ENCODE measurements at regions not wholly inside any gene's neighbourhood (a gene's known extent, or its start where the extent isn't known, plus 50 kb on each side); places are given as distances from the start of the nearest gene placed in this dataset.

DNA sequence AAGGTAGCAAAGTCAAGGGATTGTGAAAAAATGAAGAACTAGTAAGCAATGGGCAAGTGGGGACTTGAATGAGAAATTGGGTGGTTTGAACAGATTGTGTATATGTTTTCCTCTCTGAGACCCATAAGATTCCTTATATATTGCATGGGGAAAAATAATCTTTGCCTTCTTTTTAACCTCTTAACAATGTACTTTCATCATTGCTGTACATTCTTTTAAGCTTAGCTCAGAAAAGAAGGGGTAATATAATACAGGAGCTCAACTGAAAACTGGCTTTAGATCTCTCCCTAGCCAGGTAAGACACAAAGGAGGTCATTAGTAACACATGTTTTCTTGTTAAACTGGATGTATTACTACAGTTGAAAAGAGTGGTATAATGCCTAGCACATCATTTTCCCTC, 287.2 kb downstream of the RNF144B start:
- no peak for DNase-seq

DNA sequence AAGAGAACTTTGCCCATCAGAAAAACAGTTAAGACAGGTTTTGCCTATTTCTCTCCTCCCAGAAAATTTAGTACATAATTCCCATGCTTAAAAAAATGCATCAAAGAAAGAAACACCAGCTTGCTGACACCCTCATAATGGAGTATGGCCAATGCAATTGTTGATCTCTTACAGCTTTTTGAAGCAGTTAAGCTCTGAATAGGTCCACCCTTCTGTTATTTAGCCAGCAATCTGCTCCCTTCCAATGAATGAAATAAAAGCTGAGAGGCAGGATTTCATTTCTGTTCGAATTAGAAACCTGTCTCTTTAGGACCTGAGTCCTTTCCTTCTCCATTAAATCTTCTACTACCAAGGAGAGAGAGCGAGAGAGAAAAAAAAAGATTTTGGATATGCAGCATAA, 288.7 kb downstream of the RNF144B start:
- no peak for DNase-seq

DNA sequence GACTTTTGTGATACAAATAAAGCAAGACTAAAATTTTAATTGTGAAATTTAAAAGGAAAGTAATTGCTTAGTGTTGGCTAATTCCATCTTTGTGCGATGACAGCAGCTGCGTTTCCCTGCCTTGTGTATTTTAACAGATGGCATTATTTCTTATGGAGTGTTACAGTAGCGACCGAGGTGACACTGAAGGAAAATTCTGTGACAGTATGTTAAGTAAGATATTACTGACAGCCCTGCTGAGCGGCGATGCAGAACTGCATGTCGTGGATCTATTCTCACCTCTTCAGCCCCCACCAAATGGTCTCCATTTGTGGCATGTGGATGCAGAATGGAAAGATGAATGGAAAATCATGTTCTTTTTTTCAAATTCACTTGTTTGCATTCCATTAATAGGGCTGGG, 289.4 kb downstream of the RNF144B start:
- no peak for DNase-seq

DNA sequence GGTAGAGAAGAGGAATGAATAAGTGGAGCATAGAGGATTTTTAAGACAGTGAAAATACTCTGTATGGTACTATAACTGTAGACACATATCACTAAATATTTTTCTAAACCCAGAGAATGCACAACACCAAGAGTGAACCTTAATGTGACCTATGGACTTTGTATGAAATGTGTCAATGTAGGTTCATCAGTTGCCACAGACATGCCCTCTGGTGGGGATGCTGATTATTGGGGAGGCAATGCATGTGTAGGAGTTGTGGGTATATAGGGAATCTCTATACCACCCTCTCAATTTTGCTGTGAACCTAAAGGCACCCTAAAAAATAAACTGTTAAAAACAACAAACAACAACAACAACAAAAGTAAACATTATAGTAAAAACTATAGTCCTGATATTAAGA, 293.7 kb downstream of the RNF144B start:
- DNase-seq = no peak

DNA sequence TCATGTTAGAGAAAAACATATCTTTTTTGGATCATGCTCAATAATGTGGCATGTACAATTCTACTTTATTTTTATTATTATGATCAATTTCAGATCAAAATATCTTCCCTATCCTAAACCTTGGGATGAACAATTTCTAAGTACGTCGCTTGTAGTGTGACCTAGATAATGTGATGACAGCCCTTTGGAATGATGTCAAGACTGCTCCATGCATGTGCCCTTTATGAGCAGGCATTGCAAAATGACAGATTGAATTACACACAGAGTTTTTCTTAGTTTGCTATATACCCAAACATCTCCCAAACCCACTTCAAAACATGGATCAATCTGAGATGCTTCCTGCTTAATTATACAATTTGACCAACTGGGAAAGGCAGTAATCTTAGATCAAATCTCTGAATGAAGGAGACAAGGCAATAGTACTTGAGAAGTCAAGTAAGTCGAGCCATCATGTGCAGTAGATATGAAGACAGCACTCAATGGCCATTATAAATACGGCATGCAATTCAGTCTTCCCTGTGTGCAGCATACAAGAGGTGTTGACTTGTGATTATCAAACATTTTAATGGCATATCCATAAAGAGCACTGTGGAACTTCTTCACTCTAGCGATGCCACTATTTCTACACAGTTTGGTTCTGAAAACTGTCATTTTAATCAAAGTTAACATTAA, 294.8 kb downstream of the RNF144B start:
- no peak for DNase-seq

DNA sequence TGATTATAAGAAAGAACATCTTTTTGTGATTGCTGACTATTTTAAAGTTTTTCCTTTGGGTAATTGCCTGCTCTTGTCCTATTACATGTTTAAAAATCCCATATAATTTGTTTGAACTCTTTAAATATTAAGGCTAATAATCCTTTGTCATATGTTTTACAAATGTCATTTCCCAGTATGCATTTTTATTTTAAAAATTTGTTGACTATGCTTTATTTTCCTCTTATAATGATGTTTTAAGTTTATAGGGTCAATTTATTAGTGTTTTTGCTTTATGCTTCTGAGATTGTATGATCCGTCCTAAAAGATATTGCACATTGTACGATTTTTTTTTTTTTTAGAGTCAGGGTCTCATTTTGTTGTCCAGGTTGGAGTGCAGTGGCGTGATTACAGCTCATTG, 297.2 kb downstream of the RNF144B start:
- DNase-seq = no peak

DNA sequence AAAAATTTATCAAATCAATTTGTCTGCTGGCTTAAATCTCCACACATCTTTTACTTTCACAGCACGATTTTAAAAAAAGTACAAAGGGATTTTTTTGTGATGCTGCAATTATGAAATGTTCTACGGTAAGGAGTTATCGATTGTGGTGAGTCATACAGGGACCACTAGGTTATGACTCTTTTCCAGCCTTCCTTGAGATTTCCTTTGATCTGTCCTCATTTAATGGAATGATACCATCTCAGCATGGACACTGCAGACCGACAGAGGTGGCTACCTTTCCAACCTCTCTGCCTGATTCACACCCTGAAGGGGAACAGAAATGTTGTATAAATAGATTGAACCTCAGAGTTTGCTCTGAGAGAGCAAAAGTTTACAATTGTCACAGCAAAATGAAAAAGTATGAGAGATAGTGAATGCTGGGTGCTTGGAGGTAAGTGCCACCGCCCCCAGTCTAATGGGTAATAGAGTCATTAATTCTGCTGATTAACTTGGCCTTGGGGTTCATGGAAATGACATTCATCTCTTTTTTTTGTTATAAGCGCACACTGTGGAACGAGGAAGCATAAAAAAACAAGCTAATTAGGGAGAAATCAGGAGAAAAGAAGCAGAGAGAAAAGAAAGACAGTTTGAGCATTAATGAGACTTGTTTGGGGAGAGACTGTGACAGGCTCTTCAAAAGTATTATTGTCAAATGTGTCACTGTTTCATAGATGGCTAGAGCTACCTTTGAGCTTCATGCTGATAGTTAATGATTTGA, 306.0 kb downstream of the RNF144B start:
- no peak for DNase-seq

DNA sequence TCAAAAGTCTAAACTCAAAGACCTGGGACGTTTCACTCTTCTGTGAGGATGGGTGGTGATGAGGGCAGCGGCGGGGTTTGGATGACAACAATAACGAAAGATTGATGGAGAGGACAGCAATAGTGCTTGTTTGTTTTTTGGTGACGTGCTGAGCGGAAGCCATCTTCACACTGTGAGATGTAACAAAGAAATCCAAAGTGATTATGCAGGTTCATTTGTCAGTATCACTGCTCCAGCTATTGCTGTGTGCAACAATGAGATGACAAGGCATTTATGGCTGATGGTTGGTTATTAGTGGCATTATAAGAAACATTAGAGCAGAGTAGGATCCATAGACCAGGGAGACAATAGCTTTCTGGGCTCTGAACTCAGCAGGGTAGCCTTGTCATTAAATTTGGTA, 306.7 kb downstream of the RNF144B start:
- DNase-seq = no peak

DNA sequence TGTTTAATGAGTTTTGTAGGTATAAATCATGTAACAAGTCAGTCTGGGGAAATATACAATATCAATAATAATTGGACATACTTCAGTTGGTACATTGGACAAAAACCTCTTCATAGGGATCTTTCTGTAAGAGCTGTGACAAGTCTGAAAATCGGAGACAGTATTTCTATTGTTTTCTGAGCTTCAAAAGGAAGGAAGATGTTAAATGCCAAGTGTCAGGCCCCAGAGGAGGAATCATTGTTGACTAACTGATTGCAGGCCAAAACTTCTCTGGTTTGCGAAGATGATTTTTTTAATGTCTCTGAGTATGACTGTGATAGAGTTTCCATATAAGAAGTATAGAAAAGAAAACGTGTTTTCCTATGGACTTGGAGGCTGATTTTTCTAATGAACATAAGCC, 316.4 kb downstream of the RNF144B start:
- no peak for DNase-seq

DNA sequence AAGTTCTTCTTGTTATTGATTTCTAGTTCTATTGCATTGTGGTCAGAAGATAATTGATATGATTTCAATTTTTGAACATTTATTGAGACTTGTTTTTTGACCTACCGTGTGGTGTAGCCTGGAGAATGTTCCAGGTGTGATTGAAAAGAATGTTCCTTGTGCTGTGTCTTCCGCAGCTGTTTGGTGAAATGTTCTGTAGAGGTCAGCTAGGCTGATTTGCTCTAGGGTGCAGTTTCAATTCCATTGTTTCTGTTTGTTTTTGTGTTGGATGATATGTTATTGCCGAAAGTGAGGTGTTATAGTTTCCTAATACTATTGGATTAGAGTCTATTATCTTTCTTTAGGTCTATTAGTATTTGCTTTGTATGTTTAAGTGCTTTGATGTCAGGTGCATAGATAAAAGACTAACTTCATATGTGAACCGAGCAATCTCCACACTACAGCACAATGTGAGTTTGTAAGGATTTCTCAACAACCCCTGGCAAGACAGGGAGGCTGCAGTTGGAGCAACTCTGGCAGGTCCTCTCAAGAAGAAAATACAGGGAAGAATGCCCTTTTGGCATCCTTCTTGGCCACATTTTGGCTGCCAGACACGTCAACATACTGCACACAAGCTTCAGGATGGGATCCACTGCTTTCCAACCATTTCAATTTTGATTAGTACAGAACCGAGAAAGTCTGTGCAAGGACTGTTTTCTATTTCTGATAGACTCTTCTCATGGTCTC, 320.7 kb downstream of the RNF144B start:
- DNase-seq = no peak

DNA sequence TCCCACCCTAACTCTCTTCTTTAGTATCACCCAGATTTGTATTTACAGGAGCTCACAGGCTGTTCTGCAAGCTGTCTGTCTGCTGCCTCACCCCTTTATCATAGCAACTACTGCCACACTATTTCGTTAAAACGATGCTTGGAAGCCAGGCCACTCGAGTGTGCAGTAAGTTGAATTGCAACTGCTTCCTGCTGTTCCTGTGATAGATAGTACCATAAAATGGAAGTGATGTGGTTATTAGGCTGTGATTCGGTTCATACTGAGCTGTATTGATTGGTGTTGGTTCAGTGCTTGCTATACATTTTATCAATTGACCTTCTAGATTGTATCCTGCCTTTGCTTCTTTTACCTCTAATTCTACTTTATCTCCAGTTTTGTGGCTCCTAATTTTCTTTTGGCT, 325.4 kb downstream of the RNF144B start:
- no peak for DNase-seq

DNA sequence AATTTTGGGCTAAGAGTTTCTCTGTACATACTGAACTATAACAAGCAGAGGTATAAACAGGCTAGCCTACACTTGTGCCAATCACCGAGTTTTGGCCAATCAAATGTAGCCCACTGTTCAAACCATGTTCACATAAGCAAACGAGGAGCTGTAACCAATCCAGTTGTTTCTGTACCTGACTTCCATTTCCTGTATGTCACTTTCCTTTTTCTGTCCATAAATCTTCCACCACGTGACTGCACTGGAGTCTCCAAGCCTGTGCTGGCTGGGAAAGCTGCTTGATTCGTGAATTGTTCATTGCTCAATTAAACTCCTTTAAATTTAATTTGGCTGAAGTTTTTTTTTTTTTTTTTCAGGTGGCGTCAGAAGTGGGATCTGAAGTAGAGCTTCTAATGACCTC, 332.9 kb downstream of the RNF144B start:
- DNase-seq = no peak

DNA sequence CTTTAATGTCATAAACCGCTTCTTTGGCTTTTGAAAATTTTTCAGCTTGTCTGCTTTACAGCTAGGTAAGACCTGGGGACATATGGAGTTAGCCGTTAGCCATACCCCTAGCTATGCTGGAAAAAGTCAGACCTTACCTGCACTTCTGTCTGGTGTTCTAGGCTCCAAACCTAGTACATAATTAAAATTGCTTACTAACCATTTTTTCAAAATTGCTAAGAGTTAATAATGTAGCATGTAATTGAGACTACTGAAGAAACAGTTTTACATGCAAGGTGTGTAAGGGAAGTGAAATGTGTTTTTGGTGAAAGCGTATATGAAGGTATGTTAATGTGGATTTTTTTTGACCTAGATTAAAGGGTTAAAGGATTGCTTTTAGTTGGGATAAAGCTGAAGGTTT, 336.9 kb downstream of the RNF144B start:
- no peak for DNase-seq

DNA sequence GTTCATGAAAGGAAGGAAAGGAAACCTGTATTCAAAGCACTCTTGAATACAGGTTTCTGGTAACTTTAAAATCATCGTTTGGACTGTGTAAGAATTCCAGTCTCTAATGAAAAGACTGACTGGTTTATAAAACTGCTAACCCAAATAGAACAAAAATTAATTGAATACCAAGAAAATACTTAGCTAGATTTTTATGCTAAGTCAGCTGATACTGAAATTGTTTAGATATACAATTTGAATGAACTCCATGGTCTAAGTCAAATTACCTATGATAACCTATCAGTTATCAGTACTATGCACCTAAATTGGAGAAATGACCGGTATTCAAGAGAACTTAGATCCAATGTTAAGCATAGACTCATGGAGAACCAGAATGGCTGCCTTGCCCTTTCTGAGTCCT, 338.3 kb downstream of the RNF144B start:
- DNase-seq = no peak

DNA sequence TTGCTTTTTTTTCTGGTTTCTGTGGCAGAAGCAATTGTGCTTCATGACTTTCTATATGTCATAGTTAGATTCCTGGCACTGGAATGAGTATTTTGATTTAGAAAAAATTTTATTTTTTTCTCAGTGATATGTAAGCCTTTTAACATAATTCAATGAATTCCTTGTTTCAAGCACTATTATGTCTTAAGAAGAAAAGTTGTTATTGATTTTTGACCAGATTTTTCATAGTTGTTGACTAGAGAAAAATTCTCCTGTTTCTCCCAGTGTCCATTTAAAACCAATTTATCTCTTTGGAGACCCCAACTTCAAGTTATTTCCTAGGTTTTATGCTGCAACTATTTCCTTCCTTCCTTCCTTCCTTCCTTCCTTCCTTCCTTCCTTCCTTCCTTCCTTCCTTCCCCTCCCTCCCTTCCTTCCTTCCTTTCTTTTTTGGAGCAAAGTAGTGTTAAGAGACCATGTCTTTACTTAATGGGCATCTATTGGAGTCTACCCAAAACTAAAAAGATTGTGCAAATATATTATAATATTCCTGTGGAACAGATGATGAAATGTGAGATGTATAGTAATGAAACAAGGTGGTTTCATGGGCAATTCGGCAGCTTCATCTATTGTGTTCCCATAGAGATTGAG, 346.9 kb downstream of the RNF144B start:
- no peak for DNase-seq

DNA sequence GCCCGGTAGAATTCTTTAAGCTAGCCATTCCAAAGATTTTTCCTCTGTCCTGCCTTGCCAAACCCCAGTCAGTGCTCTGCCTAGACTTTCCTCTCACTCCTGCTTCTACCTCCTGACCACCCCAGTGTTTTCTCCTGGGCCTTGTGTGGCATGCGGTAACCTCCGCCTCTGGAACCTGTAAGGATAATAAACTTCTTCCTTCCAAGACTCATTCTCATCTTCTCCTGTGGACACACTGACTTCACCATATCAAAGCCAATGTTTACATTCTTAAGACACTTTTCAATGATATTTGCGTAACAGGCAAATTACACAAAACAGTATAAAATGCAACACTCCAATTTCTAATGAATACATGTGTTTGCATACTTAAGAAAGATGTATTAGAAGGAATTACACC, 354.6 kb downstream of the RNF144B start:
- no peak for DNase-seq

DNA sequence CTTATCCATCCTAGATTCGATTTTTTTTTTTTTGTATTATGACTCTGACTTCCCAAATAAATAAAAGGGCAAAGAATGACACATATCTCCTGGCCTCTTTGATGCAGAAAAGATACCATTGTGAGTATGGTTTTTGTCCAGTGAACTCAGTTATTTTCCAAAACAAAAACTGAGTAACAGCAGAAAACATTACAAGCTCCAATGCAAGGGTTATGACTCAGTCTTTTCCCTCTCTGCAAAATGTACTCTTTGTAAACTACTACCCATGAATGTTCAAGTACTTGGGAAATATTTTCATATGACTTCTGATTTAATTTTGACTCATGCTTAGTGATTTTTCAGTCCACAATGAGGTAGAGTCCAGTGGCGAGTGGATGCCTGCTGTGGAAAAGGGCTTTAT, 355.3 kb downstream of the RNF144B start:
- no peak for DNase-seq

DNA sequence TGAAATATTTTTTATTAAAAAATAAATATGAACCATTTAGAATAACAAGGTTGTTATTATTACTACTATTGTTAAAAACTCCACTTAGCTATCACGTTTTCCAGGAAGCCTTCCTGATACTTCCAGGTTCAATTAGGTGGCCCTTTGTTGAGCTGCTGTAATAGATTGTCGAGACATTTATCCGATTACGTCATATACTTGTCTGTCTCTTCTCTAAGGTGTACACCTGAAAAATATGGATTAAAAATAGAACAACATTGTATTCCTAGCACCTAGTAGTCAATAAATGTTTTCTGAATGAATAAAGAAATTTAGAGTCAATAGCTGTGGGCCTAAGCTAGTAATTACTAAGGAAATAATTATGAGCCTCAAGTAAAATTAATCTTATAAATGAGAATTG, 359.6 kb downstream of the RNF144B start:
- no peak for DNase-seq

DNA sequence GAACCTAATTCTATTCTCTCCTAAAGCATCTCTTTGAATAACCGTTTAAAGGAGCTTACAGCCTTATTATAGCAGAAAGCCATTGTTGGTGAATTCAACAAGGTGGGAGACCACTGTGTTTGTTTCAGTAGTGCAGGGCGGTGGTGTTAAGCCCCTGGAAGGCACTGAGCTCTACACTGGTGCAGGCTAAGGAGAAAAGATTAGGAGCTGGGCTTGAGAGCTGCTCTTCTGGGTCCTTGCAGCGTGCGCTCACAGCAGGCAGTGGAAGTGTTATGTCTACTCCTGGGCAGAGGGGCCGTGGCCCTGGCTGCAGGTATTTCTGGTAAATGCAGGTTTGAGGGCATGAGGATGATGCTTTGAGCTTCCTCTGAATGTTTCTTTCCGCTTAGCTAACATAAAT, 361.2 kb downstream of the RNF144B start:
- no peak for DNase-seq

DNA sequence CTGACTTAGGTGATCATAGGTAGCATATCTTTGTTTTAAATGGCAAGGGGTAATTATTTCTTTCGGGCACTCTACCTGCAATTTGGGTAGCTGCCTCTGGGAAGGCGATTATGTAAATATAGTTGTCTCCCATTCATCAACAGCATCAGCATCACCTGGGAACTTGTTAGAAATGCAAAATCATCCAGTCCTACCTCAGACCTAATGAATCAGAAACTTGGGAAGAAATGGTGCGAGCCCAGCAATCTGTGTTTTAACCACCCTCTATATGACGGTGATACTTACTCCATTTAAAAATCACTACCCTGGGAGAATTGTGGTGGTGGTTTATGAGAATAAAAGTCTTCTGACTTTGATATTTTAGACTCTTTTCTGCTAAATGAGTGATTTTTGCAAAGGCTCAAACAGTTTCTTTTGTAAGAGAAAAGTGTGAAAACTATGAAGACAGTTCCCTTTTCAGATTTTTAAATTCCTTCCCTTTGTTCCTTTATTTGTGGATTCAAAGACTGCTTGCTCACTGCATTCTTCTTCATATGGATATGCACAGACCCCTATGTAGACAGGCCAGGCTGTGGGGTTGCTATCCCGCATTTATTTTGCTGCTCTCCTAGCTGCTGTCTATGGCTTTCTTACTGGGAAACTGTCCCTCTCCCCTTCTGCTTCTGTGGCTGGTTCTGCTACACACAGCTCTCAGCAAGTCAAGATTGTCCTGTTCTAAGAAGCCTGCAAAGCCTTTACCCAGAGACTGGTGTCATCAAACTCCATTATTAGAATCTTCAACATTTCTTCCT, 365.3 kb downstream of the RNF144B start:
- DNase-seq = no peak

DNA sequence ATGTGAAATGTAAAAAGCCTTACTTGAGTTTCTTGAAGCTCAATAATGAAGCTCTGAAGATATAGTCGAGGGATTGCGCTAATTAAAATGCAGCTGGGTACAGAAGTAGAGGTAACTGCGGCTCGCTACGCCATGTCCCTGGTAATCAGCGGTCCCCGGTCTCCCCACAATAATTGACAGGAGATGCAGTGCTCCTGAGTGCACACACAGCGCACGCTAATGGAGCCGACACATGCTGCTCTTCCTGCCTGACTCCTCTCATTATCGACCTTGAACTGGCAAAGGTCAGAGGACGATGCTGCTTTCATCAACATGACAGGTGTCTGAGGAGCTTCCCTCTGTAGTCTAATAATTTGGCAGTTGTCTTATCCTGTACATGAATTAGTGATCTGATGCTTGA, 365.9 kb downstream of the RNF144B start:
- no peak for DNase-seq

DNA sequence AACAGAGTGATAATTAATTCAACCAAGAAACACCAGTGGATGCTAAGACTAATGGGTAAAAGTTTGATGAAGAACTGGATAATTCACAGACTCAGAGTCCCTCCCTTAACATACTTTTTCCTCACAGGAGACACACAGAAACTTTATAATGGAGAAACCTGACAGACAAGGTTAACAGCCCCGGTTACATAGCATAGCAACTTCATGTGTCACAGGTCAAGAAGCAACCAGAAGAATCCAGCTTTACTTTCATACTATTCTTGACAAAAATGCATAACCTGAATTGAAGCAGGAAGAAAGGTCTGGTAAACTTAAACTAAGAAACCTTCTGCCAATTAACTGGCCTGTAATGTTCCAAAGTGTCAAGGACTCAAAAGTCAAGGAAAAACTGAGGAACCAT, 375.9 kb downstream of the RNF144B start:
- no peak for DNase-seq

DNA sequence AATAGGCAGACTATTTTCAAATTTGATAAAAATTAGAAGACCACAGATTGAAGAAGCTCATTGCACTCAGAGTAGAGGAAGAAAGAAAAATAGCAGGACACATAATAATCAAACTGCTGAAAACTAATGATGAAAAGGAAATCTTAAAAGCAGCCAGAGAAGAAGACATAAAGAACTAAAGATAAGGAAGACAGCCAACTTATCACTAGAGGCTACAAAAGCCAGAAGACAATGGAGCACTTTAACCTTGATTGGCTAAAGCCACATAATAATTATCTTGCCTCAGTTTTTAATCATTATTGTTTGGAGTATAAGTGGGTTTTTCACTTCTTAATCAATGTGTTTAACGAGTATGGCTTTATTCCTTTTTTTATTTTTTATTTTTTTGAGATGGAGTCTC, 397.6 kb downstream of the RNF144B start:
- DNase-seq = no peak

Data from NCI-H774 (cell line).